Ascending aorta (tissue), 2 donors: ENCODE measurements at regions not wholly inside any gene's neighbourhood (a gene's known extent, or its start where the extent isn't known, plus 50 kb on each side); places are given as distances from the start of the nearest gene placed in this dataset.

Experiments used
- DNase-seq, 2 donors: peaks; one replicate each; pipeline ENCODE4 v3.0.0-alpha.2; 2019; ENCODE audit warnings: low spot score in 2 of 2
- H3K27ac ChIP-seq, 2 donors: fragments of 200-600 bp; sonication (generic); one replicate each; pipeline ENCODE4 v1.5.1; 2016 to 2017; ENCODE audit warnings: mild to moderate bottlenecking in 1 of 2
- H3K27me3 ChIP-seq: fragments of 200-600 bp; sonication (generic); one replicate; pipeline ENCODE4 v1.5.1; 2017
- H3K36me3 ChIP-seq, 2 donors: fragments of 200-600 bp; sonication (generic); one replicate each; pipeline ENCODE4 v1.5.1; 2016
- H3K4me1 ChIP-seq, 2 donors: fragments of 200-600 bp; sonication (generic); one replicate each; pipeline ENCODE4 v1.5.1; 2016 to 2017; ENCODE audit warnings: mild to moderate bottlenecking in 1 of 2
- H3K4me3 ChIP-seq, 2 donors: fragments of 200-600 bp; sonication (generic); one replicate each; pipeline ENCODE4 v1.5.1; 2016 to 2017; ENCODE audit warnings: mild to moderate bottlenecking in 1 of 2
- H3K9me3 ChIP-seq, 2 donors: fragments of 200-600 bp; sonication (generic); one replicate each; pipeline ENCODE4 v1.5.1; 2016
- intact Hi-C: fragments of 100-400 bp; cut with DNase I; formaldehyde crosslinking; loops from one replicate; pipeline ENCODE4 v1.15.1; 2023
- TF ChIP-seq, protein P1 (sequence below), 3 experiments: fragments of 200-600 bp in 2 of 3; fragments of 450-650 bp in 1 of 3; sonication (generic) in 2 of 3; IDR thresholded peaks; one replicate each; pipeline ENCODE4 v1.5.1; 2016 to 2019; ENCODE audit warnings: antibody characterized with exemption in 3 of 3, mild to moderate bottlenecking in 1 of 3, moderate library complexity in 1 of 3

DNA sequence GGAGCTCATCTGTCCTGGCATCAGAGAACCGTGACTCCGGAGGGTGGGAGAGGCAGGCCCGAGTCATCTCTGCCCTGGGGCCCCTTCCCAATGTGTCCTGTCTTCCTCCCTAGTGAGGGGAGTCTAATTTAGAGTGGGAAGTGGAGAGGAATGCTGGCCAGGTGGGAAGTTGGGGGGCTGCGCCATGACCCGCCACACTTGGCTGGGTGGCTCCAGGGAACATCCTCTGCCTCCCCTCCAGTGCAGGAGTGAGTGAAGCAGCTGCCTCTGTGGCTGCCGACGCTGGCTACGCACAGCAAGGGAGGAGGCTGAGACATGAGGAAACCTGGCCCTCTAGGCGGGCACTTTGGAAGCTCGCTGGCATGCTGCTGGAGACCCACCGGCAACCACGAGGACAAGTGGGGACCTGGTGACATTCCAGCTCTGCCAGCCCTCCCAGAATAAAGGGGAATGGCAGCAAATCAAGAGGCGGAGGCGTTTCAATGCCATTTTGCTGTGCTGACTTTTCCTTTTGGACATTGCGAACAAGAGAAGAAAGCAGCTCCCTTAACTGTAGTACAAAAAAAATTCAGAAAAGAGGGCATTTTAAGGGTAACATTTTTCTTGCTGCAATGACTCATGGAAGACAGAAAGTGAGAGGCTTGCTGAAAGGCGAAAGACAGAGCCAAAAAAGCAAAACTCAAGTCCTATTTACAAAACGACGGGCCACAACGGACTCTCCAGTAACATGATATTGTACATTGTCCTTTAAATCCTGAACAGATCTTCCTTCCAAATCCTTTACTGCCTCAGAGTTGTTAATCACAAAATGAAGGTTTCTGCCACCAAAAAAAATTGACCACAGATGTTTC is 121.2 kb upstream of the PITRM1 start:
- H3K4me1 ChIP-seq, result peaks cover 0 to 13% of the 10 kb centered on the region in 2 donors
- no peaks in the 10 kb centered on the region for H3K27me3 ChIP-seq
- H3K9me3 ChIP-seq, result no peaks in the 10 kb centered on the region
- intact Hi-C loops, result no loop called here
- H3K36me3 ChIP-seq, result no peaks in the 10 kb centered on the region
- H3K4me3 ChIP-seq, result peak overlapping the region in 1 of 2 donors; percentile 43
- TF ChIP-seq, protein P1, sequence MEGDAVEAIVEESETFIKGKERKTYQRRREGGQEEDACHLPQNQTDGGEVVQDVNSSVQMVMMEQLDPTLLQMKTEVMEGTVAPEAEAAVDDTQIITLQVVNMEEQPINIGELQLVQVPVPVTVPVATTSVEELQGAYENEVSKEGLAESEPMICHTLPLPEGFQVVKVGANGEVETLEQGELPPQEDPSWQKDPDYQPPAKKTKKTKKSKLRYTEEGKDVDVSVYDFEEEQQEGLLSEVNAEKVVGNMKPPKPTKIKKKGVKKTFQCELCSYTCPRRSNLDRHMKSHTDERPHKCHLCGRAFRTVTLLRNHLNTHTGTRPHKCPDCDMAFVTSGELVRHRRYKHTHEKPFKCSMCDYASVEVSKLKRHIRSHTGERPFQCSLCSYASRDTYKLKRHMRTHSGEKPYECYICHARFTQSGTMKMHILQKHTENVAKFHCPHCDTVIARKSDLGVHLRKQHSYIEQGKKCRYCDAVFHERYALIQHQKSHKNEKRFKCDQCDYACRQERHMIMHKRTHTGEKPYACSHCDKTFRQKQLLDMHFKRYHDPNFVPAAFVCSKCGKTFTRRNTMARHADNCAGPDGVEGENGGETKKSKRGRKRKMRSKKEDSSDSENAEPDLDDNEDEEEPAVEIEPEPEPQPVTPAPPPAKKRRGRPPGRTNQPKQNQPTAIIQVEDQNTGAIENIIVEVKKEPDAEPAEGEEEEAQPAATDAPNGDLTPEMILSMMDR (IDR thresholded peaks at IDR 0.05), result no peak
- peak overlapping the region; percentile 6 to 21 for H3K27ac ChIP-seq
- DNase-seq, result no peak

DNA sequence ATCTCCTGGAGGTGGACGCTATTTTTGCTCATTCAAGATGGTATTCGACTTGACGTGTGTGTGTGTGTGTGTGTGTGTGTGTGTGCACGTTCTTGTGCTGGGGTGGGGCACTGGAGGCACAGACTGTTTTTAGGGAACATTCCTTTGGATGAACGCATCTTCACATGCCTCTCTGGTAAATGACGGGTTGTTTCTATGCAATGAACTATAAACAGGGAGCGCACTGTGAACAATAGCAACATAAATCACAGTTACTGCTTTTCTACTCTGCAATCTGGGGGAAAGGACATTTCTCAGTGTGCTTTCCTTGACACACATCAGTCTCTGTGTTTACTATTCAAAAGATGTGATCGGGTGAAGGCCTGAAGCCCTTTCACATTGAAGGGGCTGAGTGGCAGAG is 120.1 kb upstream of the PITRM1 start:
- H3K9me3 ChIP-seq, result no peaks in the 10 kb centered on the region
- H3K36me3 ChIP-seq, result no peaks in the 10 kb centered on the region
- peaks cover 0 to 13% of the 10 kb centered on the region in 2 donors for H3K4me1 ChIP-seq
- TF ChIP-seq, protein P1 (IDR thresholded peaks at IDR 0.05), result no peak
- no peak for DNase-seq
- H3K27me3 ChIP-seq, result no peaks in the 10 kb centered on the region
- H3K27ac ChIP-seq, result no peak overlapping the region
- intact Hi-C loops, result no loop called here
- no peak overlapping the region for H3K4me3 ChIP-seq

DNA sequence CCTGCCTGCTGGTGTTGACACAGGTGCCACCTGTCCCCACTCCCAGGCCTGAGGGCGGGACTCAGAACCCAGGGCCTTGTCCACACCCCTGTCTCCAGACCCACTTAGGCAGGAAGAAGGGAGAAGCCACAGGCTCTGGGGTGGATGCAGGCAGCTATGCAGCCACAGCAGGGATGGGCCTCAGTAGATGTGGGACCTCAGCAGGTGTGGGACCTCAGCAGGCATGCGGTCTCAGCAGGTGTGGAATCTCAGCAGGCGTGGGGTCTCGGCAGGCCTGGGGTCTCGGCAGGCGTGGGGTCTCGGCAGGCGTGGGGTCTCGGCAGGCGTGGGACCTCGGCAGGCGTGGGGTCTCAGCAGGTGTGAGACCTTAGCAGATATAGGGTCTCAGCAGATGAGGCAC is 118.0 kb upstream of the PITRM1 start:
- H3K27me3 ChIP-seq, result no peaks in the 10 kb centered on the region
- intact Hi-C loops, result no loop called here
- no peak overlapping the region for H3K4me3 ChIP-seq
- TF ChIP-seq, protein P1 (IDR thresholded peaks at IDR 0.05), result no peak
- peaks cover 0 to 13% of the 10 kb centered on the region in 2 donors for H3K4me1 ChIP-seq
- no peak for DNase-seq
- H3K27ac ChIP-seq, result no peak overlapping the region
- H3K9me3 ChIP-seq, result no peaks in the 10 kb centered on the region
- H3K36me3 ChIP-seq, result no peaks in the 10 kb centered on the region

DNA sequence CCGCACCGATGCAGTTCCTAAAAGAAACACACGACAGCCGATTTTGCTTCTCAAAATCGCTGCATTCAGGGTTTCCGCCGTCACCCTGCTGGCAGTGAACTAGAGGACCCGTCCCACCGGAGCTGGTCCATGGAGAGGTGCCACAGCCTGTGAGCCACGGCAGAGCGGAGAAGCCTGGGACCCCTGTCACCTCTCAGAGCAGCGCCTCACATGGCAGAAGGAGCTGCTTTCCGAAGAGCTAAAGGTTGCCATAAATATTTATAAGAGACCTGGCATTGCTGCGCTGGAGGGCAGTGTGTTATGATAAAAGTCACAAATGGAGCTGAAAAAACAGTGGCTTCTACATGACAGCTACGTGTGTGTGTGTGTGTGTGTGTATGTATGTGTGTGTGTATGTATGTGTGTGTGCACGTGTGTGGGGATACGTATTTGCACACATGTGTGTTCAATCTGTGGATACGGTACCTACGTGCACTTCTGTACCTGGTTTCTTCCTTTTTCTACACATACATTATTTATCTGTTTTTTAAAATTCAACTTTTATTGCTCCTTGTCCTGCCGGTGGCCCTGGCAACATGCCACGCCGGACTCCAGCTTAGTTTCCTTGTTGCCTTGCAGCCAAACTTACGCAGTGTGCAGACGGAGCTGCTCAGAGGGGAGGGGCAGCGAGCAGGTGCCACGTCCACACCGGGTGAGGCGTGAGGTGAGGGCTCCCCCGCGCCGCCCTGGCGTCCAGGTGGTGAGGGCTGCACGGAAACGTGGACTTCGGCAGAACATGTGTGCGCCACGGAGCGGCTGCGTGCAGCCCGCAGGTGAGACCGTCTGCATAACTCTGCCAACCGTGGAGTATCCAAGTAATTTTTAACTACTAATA is 115.2 kb upstream of the PITRM1 start:
- Histone ChIP-seq H3K9me3 (no peaks in the 10 kb centered on the region), H3K27ac (no peak overlapping the region), H3K36me3 (no peaks in the 10 kb centered on the region), H3K27me3 (no peaks in the 10 kb centered on the region), H3K4me1 (peaks cover 0 to 1% of the 10 kb centered on the region in 2 donors), H3K4me3 (no peak overlapping the region)
- TF ChIP-seq, protein P1 (IDR thresholded peaks at IDR 0.05), result no peak
- intact Hi-C loops, result no loop called here
- no peak for DNase-seq

DNA sequence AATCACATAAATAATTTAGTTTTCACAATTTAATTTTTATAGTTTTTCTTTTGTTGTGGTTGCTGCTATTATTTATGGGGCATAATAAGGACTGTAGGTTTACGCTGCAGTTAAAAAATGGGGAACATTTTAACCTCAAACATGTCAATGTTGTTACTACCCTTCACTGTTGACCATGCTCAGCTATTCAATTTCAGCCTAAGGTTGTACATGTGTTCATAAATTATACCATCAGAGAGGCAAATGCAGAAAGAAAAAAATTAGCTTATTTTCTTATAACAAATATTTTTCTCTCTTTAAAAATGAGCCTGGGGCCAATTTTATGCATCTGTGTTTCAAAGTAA is 110.1 kb upstream of the PITRM1 start:
- DNase-seq, result no peak

More for the DNA sequence above, 110.1 kb upstream of the PITRM1 start:
- Histone ChIP-seq H3K9me3 (no peaks in the 10 kb centered on the region), H3K27ac (no peak overlapping the region), H3K4me3 (no peak overlapping the region), H3K27me3 (no peaks in the 10 kb centered on the region), H3K4me1 (no peaks in the 10 kb centered on the region), H3K36me3 (no peaks in the 10 kb centered on the region)
- TF ChIP-seq, protein P1 (IDR thresholded peaks at IDR 0.05), result no peak
- intact Hi-C loops, result no loop called here
